Hepatocyte (in vitro differentiated cells): ENCODE measurements at regions not wholly inside any gene's neighbourhood (a gene's known extent, or its start where the extent isn't known, plus 50 kb on each side); places are given as distances from the start of the nearest gene placed in this dataset.

ENCODE experiments used
- CTCF ChIP-seq: fragments of 200-600 bp; sonication (generic); IDR thresholded peaks from 2 replicates; pipeline ENCODE4 v1.5.1; 2016; ENCODE audit warnings: antibody characterized with exemption, mild to moderate bottlenecking; ENCODE audit not compliant: poor library complexity
- EZH2 ChIP-seq: fragments of 200-600 bp; sonication (generic); IDR thresholded peaks from 2 replicates; pipeline ENCODE4 v1.6.1; 2016; ENCODE audit warnings: antibody characterized with exemption, mild to moderate bottlenecking, borderline replicate concordance
- EZH2phosphoT487 ChIP-seq: fragments of 200-600 bp; sonication (generic); IDR thresholded peaks from one replicate; pipeline ENCODE4 v1.6.1; 2018; ENCODE audit warnings: antibody characterized with exemption, mild to moderate bottlenecking, low read depth, moderate library complexity; ENCODE audit not compliant: unreplicated experiment, severe bottlenecking

DNA sequence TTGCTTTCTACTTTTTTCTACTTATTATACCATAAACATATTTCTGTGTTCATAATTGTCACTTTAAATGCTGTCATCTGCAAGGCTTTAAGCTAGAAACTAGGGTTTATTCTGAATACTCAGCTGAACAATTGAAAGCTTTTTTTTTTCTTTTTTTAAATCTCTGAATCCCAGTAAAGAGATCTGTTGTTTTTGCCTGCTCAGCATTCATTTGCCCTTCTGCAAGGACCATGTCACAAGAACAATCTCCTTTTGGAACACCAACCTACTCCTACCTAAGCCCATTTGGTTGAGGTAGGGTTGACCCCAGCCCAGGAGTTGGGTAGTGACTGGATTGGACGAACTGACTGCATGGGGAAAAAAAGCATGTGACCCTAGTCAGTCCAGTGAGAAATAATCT lies 92.6 kb downstream of the MZT1 start:
- TF ChIP-seq CTCF = no peak
- TF ChIP-seq EZH2 = no peak
- TF ChIP-seq EZH2phosphoT487 = no peak
